Stimulated activated effector memory CD8-positive, alpha-beta T cell treated with anti-CD3 and anti-CD28 coated beads, Interleukin-12 subunit alpha, Interleukin-12 subunit beta, amount 100 ng/mL, for 72 hours (primary cell): ENCODE measurements at regions not wholly inside any gene's neighbourhood (a gene's known extent, or its start where the extent isn't known, plus 50 kb on each side); places are given as distances from the start of the nearest gene placed in this dataset.
"Not testable (repeated sequence)": the region's sequence is repeated elsewhere in the genome, so short reads cannot be mapped to it uniquely, and the experiment has no call there.

Experiments
- ATAC-seq: fragments of 150-1000 bp; cut with Tn5 transposase; 2 replicates; pipeline ENCODE4 v1.10.0; 2021
- DNase-seq, 2 donors: peaks; one replicate each; pipeline ENCODE4 v3.0.0; 2021 to 2022; ENCODE audit warnings: low spot score in 2 of 2
- H3K27ac Mint-ChIP-seq: one replicate; pipeline ENCODE4 v1.8.0; 2022; ENCODE audit warnings: mild to moderate bottlenecking, mixed read lengths
- H3K36me3 Mint-ChIP-seq: one replicate; pipeline ENCODE4 v1.8.0; 2022; ENCODE audit warnings: mild to moderate bottlenecking, mixed read lengths
- H3K4me1 Mint-ChIP-seq: one replicate; pipeline ENCODE4 v1.8.0; 2022; ENCODE audit warnings: mixed read lengths
- H3K4me3 Mint-ChIP-seq: one replicate; pipeline ENCODE4 v1.8.0; 2022; ENCODE audit warnings: mild to moderate bottlenecking, mixed read lengths
- H3K9me3 Mint-ChIP-seq: one replicate; pipeline ENCODE4 v1.8.0; 2022; ENCODE audit warnings: mixed read lengths

GRCh38 chr12:131386781-131387180 is 324.1 kb upstream of the SFSWAP start:
- Mint-ChIP-seq H3K9me3 (no peaks in the 10 kb centered on the region), H3K4me1 (no peaks in the 10 kb centered on the region), H3K4me3 (no peak overlapping the region), H3K27ac (no peak overlapping the region), H3K36me3 (no peaks in the 10 kb centered on the region)
- DNase-seq (no peak), ATAC-seq (no peak)

GRCh38 chr12:131387281-131388163 is 323.4 kb upstream of the SFSWAP start:
- H3K4me1 Mint-ChIP-seq: no peaks in the 10 kb centered on the region
- no peaks in the 10 kb centered on the region for H3K36me3 Mint-ChIP-seq
- H3K27ac Mint-ChIP-seq: no peak overlapping the region
- ATAC-seq: no peak
- DNase-seq: no peak
- H3K4me3 Mint-ChIP-seq: no peak overlapping the region
- H3K9me3 Mint-ChIP-seq: no peaks in the 10 kb centered on the region

GRCh38 chr12:131388164-131389053 is 322.5 kb upstream of the SFSWAP start:
- DNase-seq, ATAC-seq, H3K27ac Mint-ChIP-seq, H3K36me3 Mint-ChIP-seq, H3K9me3 Mint-ChIP-seq, H3K4me1 Mint-ChIP-seq, H3K4me3 Mint-ChIP-seq: not testable (repeated sequence)

GRCh38 chr12:131389054-131390013 is 321.6 kb upstream of the SFSWAP start:
- Mint-ChIP-seq H3K27ac (no peak overlapping the region), H3K4me1 (no peaks in the 10 kb centered on the region), H3K4me3 (no peak overlapping the region), H3K9me3 (no peaks in the 10 kb centered on the region), H3K36me3 (no peaks in the 10 kb centered on the region)
- ATAC-seq (no peak), DNase-seq (no peak)

- ATAC-seq (no peak), DNase-seq (no peak)
- Mint-ChIP-seq H3K9me3 (no peaks in the 10 kb centered on the region), H3K4me1 (no peaks in the 10 kb centered on the region), H3K4me3 (no peak overlapping the region), H3K27ac (no peak overlapping the region), H3K36me3 (no peaks in the 10 kb centered on the region)
These were observed 320.2 kb upstream of the SFSWAP start for GRCh38 chr12:131390412-131391334.

GRCh38 chr12:131391399-131391798 is 319.5 kb upstream of the SFSWAP start:
- H3K9me3 Mint-ChIP-seq: no peaks in the 10 kb centered on the region
- H3K4me1 Mint-ChIP-seq: no peaks in the 10 kb centered on the region
- DNase-seq (no peak), ATAC-seq (no peak)
- H3K36me3 Mint-ChIP-seq: no peaks in the 10 kb centered on the region
- H3K4me3 Mint-ChIP-seq: no peak overlapping the region
- H3K27ac Mint-ChIP-seq: no peak overlapping the region

GRCh38 chr12:131394752-131395151 is 316.1 kb upstream of the SFSWAP start:
- H3K9me3 Mint-ChIP-seq, DNase-seq, H3K36me3 Mint-ChIP-seq, H3K27ac Mint-ChIP-seq, ATAC-seq, H3K4me3 Mint-ChIP-seq, H3K4me1 Mint-ChIP-seq: not testable (repeated sequence)

GRCh38 chr12:131395209-131395684 is 315.6 kb upstream of the SFSWAP start:
- not testable (repeated sequence) for H3K4me3 Mint-ChIP-seq, H3K9me3 Mint-ChIP-seq, H3K4me1 Mint-ChIP-seq, DNase-seq, ATAC-seq, H3K27ac Mint-ChIP-seq, H3K36me3 Mint-ChIP-seq

- H3K27ac Mint-ChIP-seq: no peak overlapping the region
- H3K4me1 Mint-ChIP-seq: no peaks in the 10 kb centered on the region
- no peak for DNase-seq
- no peak for ATAC-seq
- peaks cover 10% of the 10 kb centered on the region for H3K9me3 Mint-ChIP-seq
- H3K4me3 Mint-ChIP-seq: no peak overlapping the region
- H3K36me3 Mint-ChIP-seq: no peaks in the 10 kb centered on the region
These were observed 314.8 kb upstream of the SFSWAP start for GRCh38 chr12:131395971-131396573.

- DNase-seq: no peak
- Mint-ChIP-seq H3K4me3 (no peak overlapping the region), H3K27ac (no peak overlapping the region), H3K9me3 (peaks cover 10% of the 10 kb centered on the region), H3K36me3 (no peaks in the 10 kb centered on the region), H3K4me1 (no peaks in the 10 kb centered on the region)
- no peak for ATAC-seq
These were observed 313.3 kb upstream of the SFSWAP start for GRCh38 chr12:131397493-131398181.

GRCh38 chr12:131399000-131399399 is 311.9 kb upstream of the SFSWAP start:
- no peaks in the 10 kb centered on the region for H3K36me3 Mint-ChIP-seq
- no peak for DNase-seq
- H3K9me3 Mint-ChIP-seq: peaks cover 10% of the 10 kb centered on the region
- no peak for ATAC-seq
- H3K27ac Mint-ChIP-seq: no peak overlapping the region
- H3K4me3 Mint-ChIP-seq: no peak overlapping the region
- H3K4me1 Mint-ChIP-seq: no peaks in the 10 kb centered on the region

GRCh38 chr12:131400668-131401294 is 310.1 kb upstream of the SFSWAP start:
- not testable (repeated sequence) for DNase-seq, H3K9me3 Mint-ChIP-seq, H3K27ac Mint-ChIP-seq, H3K36me3 Mint-ChIP-seq, H3K4me3 Mint-ChIP-seq, H3K4me1 Mint-ChIP-seq
- peak; percentile 31 for ATAC-seq
